ENCODE measurements at regions not wholly inside any gene's neighbourhood (a gene's known extent, or its start where the extent isn't known, plus 50 kb on each side); places are given as distances from the start of the nearest gene placed in this dataset.

GRCh38 chr10:118971876-118972275, 57.6 kb upstream of the NANOS1 start (continued):
- peak; percentile 12 to 38; a peak in 3 of 4 replicates for TF ChIP-seq RAD21 (IDR thresholded peaks at IDR 0.05 in 1 of 2, conservative IDR thresholded peaks at IDR 0.05 in 1 of 2; ENCODE audit: low read depth in 2 of 2, low read length in 2 of 2)

All from H1 (cell line).